DMS153 treated with DMSO at 0.1 percent for 48 hours (cell line): ENCODE measurements at regions not wholly inside any gene's neighbourhood (a gene's known extent, or its start where the extent isn't known, plus 50 kb on each side); places are given as distances from the start of the nearest gene placed in this dataset.
"Not testable (repeated sequence)": the region's sequence is repeated elsewhere in the genome, so short reads cannot be mapped to it uniquely, and the experiment has no call there.

Source experiments
- DNase-seq: peaks from one replicate; lab custom pipeline; 2025; ENCODE audit not compliant: unreplicated experiment; lab: John Stamatoyannopoulos, UW

DNA sequence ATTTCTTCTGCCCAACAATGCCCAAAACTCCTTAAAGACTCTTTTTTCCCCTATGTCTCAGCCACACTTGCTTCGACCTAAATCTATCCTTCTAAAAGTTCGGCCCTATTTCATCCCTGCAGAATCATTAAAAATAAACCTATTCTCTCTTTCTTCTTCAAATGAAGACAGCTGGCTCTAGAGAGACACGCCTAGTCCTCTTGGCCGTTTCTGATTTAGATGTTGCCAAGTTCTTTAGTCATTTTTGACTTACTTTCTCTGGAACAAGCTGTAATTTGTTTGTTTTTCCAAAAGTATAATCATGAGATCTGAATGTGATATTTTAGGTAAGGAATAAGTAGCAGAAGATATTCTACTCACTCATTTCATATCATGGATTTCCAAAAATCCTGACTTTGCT is 211.6 kb downstream of the CENPC start:
- no peak for DNase-seq

DNA sequence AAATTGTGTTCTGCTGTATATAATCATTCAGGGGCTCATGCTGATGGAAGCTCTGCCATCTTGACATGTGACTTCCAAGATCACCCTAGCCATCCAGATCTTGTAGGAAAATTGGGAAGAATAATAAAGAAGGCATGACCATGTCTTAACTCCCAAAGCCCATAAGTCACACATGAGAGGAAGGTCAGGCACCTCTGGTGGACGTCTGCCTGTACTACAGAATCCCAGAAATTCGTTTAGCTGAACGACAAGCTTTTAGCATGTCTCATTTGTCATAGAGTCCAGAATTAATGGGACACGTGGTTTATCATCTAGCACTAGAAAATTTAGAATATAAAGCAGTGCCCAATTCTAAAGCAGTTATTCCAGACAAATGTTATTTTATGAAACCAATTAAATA is 212.7 kb downstream of the CENPC start:
- DNase-seq: no peak

DNA sequence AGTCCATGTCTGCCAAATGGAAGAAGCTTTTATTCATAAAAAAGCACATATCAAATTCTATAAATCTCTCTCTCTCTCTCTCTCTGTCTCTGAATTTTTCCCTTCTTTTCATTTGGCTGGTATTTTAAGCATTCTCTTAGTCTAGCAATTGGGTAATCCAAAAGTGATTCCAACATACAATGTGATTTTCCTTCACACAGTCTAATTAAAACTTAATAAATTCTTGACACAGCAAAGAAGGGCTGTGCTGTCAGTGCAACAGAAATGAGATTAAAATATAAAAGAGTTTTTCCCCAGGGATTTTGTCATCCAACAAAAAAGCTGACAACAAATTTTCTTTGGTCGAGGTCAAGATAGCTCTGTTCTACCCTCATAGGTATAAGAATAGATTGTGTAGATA is 216.9 kb downstream of the CENPC start:
- DNase-seq: no peak

DNA sequence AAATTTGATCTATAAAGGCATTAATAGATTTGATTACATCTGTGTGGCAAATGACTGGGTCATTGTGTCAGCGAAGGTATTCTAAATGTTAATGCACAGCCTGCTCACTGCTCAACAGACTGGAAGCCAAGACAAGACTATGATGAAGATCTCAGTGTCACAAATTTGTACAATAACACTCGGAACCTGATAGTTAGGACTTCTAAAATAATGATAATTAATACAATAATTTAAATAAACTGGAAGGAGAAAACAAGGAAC is 217.4 kb downstream of the CENPC start:
- DNase-seq: no peak

DNA sequence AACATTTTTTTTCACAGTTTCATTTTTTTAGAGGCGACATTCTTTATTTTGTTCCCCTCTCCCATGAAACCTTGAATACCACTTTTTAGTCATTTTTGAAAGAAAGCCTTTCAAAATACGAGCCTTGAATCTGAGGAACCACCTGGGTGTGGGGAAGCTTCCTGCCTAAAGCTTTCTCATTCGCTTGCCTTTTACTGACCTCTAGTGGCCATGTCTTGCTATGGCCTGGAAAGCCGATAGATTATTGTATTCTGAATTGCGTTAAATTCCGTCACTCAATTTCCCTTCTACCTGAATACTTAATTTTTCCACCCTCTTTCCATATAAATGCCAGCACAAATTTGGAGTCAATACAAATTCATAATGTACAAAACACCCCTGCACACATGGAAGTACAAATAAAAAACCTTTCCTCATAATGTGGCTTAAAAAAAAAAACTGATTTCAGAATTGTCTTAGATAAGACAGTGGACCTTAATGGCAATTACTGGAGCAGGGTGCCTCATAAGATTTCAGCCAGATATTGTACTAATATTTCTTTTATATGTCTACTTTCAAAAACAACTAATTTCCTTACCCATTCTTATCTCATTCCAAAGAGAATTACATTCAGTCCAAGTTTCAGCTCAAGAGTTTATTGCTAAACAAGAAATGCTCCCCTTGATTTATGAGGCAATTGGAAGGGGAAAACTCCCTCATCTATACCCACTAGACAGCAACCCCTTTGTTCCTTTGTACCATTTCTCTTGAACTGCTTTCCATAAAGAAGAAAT is 217.9 kb downstream of the CENPC start:
- DNase-seq: peak; percentile 66

DNA sequence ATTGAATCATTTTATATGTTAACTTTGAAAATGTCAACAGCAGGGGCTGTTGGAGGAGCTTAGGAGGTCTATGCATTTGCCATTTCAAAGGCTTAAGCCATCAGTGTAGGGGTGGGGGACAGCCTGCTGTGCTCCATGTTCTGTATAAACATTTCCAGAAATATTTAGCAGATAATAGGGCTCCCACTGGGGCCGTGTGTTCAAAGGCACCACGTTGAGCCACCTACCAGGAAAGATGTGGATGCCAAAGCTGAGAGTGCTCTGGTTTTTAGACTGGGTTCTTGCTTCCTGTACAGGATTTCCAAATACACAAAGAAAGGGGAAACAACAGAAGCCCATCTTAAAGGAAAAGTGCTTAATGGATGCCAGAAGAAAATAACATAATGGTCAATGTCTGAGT is 219.5 kb downstream of the CENPC start:
- no peak for DNase-seq

DNA sequence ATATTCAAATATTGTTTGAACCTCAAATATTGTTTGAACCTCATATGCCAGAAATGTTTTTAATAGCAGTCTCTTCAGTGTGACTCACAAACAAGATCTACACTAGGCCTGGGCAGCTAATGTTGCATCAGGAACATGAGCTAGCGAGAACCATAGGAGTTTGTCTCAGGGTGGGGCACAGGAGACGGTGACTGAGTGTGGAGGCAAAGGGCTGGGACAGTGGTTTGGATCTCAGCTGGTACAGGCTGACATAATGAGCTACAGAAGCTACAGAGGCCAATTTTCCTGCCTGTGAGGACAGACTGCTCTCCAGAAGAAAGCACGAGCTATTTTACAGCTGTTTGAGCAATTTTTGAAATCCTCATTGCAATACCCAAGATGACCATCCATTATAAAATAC is 224.7 kb downstream of the CENPC start:
- no peak for DNase-seq

DNA sequence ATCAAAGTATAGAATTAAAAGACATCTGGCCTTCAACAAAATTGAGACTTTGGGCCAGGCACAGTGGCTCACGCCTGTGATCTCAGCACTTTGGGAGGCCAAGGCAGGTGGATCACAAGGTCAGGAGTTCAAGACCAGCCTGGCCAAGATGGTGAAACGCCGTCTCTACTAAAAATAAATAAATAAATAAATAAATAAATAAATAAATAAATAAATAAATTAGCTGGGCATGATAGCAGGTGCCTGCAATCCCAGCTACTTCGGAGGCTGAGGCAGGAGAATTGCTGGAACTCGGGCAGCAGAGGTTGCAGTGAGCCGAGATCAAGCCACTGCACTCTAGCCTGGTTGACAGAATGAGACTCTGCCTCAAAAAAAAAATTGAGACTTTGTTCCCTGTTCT is 225.7 kb downstream of the CENPC start:
- DNase-seq: not testable (repeated sequence)

DNA sequence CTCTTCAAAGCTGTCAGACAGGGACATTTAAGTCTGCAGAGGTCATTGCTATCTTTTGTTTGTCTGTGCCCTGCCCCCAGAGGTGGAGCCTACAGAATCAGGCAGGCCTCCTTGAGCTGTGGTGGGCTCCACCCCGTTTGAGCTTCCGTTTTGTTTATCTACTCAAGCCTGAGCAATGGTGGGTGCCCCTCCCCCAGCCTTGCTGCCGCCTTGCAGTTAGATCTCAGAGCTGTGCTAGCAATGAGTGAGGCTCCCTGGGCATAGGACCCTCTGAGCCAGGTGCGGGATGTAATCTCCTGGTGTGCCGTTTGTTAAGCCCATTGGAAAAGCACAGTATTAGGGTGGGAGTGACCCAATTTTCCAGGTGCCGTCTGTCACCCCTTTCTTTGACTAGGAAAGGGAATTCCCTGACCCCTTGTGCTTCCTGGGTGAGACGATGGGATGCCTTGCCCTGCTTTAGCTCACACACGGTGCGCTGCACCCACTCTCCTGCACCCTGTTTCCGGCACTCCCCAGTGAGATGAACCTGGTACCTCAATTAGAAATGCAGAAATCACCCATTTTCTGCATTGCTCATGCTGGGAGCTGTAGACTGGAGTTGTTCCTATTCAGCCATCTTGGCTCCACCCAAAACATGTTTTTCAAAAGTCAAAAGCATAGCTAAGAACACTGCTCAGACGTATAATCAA is 244.7 kb downstream of the CENPC start:
- DNase-seq: not testable (repeated sequence)

DNA sequence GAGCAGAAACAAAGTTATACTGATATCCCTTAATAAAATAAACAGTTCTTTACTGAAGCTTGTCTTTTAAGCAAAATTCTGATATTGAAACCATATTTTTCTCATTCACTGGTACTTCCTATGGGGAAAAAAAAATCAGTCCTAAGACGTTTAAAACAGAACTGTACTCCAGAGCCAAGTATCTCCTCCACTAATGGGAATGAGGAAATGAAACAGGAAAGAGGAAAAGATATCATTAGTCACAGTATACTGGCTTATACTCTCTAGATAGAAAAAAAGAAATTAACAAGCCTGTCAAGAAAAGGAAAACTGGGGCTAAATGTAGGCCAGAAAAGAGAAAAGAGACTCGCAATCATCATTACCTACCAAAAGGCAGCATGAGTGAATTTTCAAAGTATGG is 252.7 kb downstream of the CENPC start:
- DNase-seq: no peak

DNA sequence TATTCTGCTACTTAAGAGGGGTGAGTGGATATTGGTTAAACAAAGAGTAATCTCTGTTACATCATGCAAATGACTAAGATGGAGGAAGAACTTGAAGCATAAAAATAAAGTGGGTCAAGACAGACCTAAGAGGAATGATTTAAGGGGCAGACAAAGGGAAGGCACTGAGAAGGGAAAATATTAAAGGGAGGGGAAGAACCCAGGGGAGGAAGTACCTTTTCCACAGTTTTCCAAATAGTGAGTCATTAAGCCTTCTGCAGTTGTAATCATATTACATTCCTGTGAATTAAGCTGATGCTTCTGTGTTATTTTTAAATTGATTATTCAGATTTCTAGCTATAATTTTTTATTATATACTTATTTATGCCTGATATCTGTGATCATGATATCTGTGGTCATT is 253.3 kb downstream of the CENPC start:
- no peak for DNase-seq

DNA sequence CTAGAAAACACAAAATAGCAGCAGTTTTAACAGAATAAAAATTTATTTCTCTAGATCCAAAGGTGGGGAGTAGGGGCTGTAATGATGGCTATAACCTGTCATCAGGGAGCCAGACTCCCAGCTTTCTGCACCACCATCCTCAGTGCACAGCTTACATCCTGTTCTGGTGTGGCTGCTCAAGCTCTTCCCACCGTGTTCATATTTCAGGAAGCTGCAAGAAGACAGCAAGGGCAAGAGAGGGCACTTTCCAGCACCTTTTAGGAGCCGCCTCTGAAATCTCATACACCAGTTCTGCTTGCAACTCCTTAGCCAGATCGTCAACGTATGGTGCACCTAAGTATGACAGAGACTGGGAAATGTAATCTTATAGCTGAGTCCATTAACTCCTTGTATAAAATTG is 253.7 kb downstream of the CENPC start:
- DNase-seq: peak; percentile 2

DNA sequence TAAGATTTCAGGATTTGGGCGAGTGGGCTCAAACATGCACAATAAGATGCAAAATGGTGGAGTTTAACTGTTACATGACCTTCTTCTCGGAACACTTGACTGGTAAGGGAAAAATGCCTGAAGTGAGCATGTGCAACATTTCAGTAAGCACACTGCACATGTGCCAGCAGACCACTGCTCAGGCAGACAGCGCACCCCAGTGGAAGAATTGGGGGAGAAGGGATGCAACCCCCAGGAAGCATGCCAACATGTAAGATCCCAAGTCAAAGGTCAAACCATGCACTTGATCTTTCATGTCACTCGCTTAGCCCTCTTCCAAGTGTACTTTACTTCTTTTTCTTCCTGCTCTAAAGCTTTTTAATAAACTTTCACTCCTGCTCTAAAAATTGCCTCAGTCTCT is 256.3 kb downstream of the CENPC start:
- no peak for DNase-seq

DNA sequence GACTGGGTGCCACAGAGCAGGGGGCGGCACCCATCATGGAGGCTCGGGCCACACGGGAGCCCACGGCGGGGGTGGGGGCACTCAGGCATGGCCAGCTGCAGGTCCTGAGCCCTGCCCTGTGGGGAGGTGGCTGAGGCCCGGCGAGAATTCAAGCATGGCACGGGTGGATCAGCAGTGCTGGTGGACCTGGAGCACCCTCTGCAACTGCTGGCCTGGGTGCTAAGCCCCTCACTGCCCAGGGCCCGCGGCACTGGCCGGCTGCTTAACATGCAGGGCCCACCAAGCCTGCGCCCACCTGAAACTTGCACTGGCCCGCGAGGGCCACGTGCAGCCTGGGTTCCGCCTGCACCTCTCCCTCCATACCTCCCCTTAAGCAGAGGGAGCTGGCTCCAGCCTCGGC is 258.6 kb downstream of the CENPC start:
- DNase-seq: no peak

DNA sequence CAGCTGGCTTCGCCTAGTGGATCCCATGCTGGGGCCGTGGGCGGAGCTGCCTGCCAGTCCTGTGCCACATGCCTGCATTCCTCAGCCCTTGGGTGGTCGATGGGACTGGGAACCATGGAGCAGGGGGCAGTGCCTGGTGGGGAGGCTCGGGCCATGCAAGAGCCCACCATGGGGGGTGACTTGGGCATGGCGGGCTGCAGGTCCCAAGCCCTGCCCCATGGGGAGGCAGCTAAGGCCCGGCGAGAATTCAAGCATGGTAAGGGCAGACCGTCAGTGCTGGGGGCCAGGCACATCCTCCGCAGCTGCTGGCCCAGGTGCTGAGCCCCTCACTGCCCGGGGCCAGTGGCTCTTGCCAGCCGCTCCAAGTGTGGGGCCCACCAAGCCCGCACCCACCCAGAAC is 262.6 kb downstream of the CENPC start:
- no peak for DNase-seq

DNA sequence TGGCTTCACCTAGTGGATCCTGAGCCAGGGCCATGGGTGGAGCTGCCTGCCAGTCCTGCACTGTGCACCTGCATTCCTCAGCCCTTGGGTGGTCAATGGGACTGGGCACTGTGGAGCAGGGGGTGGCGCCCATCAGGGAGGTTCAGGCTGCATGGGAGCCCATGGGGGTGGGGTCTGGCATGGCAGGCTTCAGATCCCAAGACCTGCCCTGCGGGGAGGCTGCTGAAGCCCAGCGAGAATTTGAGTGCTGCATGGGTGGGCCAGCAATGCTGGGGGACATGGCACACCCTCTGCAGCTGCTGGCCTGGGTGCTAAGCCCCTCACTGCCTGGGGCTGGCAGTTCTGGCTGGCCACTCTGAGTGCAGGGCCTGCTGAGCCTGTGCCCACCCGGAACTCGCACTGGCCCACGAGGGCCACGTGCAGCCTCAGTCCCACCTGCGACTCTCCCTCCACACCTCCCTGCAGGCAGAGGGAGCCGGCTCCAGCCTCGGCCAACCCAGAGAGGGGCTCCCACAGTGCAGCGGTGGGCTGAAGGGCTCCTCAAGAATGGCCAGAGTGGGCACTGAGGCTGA is 270.0 kb downstream of the CENPC start:
- DNase-seq: no peak

DNA sequence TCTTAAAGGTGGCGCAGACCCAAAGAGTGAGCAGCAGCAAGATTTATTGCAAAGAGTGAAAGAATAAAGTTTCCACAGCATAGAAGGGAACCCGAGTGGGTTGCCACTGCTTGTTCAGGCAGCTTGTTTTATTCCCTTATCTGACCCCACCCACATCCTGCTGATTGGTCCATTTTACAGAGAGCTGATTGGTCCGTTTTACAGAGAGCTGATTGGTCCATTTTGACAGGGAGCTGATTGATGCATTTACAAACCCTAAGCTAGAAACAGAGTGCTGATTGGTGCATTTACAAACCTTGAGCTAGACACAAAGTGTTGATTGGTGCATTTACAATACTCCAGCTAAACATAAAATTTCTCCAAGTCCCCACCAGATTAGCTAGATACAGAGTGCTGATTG is 270.6 kb downstream of the CENPC start:
- DNase-seq: not testable (repeated sequence)

DNA sequence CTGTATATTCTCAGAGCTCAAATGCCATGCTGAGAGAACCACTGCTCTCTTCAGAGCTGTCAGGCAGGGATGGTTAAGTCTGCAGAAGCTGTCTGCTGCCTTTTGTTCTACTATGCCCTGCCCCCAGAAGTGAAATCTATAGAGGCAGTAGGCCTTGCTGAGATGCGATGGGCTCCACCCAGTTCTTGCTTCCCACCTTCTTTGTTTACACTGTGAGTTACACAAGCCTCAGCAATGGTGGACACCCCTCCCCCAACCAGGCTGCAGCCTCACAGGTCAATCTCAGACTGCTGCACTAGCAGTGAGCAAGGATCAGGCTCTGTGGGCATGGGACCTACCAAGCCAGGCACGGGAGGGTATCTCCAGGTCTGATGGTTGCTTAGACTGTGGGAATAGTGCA is 271.6 kb downstream of the CENPC start:
- no peak for DNase-seq

DNA sequence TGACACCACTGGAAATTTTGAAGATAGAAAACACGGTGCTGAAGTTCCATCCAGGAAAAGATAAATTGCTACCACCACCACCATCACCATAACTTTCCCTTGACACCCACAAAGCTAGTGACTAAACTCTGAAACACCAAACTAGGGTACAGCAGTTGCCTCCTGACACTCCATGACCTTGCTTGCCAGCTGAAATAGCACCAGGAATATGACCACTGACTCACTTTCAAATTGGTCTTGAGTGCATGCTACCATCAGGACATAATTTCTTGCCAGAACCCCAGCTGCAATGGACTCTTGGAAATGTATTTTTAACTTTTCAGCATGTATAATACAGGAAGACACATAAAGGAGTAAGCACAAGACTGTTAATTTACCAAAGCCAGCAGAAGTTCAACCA is 283.3 kb downstream of the CENPC start:
- DNase-seq: no peak

DNA sequence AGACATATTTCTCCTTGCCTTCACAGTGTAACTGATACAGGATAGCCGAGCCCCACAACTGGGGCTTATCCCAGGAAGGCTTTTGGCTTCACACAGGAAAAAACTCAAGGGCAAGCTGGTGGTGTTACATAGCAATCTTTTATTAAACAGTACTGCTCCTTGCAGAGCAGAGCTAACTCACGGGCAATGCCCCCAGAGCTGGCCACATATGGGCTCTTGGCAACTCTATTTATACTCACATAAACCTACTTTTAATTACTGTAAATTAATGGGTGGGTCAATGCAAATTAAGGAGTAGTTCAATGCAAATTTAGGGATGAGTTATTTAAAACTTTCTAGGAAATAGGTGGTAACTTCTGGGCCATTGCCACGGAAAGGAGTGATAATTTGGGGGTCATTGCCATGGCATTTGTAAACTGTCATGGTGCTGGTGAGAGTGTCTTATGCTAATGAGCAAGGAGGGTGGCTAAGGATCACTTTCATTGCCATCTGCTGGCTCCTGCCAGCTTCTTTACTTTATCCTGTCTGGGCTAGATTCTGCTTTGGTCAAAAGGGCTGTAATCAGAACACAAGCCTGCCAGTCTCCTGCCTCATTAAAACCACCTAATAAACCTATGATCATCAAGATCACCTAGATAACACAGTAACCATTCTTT is 288.8 kb downstream of the CENPC start:
- no peak for DNase-seq

DNA sequence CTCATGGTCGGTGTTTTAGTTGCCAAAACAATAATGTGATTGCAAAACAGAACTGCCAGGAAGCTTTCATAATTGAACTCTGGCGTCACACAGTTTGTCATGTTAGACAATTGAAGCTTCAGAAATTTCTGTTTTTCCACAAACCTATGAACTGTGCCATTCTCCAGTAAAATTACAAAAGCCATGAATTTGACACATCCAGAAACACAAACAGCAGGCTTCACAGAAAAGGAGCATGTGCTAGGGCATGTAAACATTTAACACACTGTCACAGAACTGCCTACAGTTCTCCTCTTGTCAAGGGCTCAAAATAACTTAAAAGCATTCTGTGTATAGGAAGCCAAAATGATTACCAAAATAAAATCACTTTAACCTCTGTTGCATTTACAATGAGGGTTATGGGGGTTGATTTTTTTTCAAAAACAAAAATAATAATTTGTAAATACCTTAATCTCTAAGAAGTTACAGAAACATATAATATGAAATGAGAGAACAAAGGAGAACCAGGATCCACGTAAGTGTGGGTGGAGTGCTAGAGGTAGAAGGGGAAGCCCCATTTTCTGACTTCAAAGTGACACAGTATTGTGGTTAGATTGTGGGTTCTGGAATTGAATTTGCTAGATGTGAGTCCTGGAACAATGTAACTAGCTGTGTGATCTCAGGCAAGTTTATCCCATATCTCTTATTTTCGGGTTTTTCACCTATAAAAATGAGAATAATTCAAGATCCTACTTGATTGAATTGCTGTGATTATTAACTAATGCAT is 295.0 kb downstream of the CENPC start:
- DNase-seq: no peak

DNA sequence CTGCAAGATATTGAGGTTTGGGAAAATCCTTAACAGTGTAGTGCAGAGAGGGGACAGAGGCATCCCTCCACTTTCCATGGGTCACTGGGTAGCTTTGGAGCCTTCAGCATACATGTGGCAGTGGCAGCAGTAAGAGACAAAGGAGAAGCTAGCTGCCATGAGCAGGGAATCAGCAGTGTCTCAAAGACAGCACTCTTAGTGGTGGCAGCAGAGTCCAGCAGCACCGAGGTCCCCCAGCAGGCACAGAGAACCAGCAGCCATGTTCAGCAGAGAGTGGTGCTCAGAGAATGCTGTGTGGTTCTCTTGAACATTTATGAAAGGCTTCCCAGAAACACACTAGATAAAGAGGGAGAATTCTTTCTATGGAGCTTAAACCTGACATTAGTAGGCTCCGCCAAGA is 308.5 kb downstream of the CENPC start:
- no peak for DNase-seq
